Endothelial cell (in vitro differentiated cells): ENCODE measurements at regions not wholly inside any gene's neighbourhood (a gene's known extent, or its start where the extent isn't known, plus 50 kb on each side); places are given as distances from the start of the nearest gene placed in this dataset.

Experiments used
- DNase-seq: peaks from one replicate; pipeline ENCODE4 v3.0.0; 2021; ENCODE audit warnings: low spot score
- H3K27ac Mint-ChIP-seq: one replicate; pipeline ENCODE4 v1.8.0; 2021; ENCODE audit warnings: mixed read lengths, inconsistent platforms; ENCODE audit not compliant: unreplicated experiment
- H3K27me3 Mint-ChIP-seq: one replicate; pipeline ENCODE4 v1.8.0; 2021; ENCODE audit warnings: mild to moderate bottlenecking, moderate library complexity, mixed read lengths, inconsistent platforms; ENCODE audit not compliant: unreplicated experiment
- H3K36me3 Mint-ChIP-seq: one replicate; pipeline ENCODE4 v1.8.0; 2021; ENCODE audit warnings: mild to moderate bottlenecking, low read depth, mixed read lengths, inconsistent platforms; ENCODE audit not compliant: unreplicated experiment
- H3K4me1 Mint-ChIP-seq: one replicate; pipeline ENCODE4 v1.8.0; 2021; ENCODE audit warnings: mild to moderate bottlenecking, mixed read lengths, inconsistent platforms; ENCODE audit not compliant: unreplicated experiment
- H3K4me3 Mint-ChIP-seq: one replicate; pipeline ENCODE4 v1.8.0; 2021; ENCODE audit warnings: mild to moderate bottlenecking, mixed read lengths, inconsistent platforms; ENCODE audit not compliant: unreplicated experiment
- H3K9me3 Mint-ChIP-seq: one replicate; pipeline ENCODE4 v1.8.0; 2021; ENCODE audit warnings: mixed read lengths, inconsistent platforms; ENCODE audit not compliant: unreplicated experiment
- TF ChIP-seq, protein P1 (sequence below): fragments of 200-600 bp; sonication (generic); IDR thresholded peaks from one replicate; pipeline ENCODE4 v1.5.0; 2021; ENCODE audit warnings: antibody characterized with exemption; ENCODE audit not compliant: unreplicated experiment

DNA sequence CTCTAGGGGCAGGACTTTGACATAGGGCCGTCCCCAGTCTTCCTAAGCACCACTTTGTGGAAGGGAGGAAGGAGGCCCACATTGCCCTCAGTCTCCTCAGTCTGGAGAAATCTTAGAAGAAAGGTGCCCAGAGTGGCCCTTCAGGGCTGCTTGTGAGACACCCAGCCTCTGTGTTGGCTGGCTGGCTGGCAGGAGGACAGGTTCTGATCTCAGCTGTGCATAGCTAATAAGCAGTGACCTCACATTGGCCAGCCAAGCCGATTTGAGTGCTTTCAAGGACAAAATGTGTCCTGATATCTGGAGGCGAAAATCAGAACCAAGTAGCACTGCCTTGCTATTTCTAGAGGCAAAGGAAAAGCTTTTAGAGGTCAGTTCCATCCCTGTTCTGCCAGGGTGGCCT lies 211.5 kb downstream of the BCOR start:
- Mint-ChIP-seq H3K4me1 (no peaks in the 10 kb centered on the region), H3K4me3 (no peak overlapping the region), H3K27ac (no peak overlapping the region), H3K9me3 (no peaks in the 10 kb centered on the region), H3K36me3 (no peaks in the 10 kb centered on the region), H3K27me3 (peaks cover 1% of the 10 kb centered on the region)
- TF ChIP-seq, protein P1, sequence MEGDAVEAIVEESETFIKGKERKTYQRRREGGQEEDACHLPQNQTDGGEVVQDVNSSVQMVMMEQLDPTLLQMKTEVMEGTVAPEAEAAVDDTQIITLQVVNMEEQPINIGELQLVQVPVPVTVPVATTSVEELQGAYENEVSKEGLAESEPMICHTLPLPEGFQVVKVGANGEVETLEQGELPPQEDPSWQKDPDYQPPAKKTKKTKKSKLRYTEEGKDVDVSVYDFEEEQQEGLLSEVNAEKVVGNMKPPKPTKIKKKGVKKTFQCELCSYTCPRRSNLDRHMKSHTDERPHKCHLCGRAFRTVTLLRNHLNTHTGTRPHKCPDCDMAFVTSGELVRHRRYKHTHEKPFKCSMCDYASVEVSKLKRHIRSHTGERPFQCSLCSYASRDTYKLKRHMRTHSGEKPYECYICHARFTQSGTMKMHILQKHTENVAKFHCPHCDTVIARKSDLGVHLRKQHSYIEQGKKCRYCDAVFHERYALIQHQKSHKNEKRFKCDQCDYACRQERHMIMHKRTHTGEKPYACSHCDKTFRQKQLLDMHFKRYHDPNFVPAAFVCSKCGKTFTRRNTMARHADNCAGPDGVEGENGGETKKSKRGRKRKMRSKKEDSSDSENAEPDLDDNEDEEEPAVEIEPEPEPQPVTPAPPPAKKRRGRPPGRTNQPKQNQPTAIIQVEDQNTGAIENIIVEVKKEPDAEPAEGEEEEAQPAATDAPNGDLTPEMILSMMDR = no peak
- DNase-seq = no peak

DNA sequence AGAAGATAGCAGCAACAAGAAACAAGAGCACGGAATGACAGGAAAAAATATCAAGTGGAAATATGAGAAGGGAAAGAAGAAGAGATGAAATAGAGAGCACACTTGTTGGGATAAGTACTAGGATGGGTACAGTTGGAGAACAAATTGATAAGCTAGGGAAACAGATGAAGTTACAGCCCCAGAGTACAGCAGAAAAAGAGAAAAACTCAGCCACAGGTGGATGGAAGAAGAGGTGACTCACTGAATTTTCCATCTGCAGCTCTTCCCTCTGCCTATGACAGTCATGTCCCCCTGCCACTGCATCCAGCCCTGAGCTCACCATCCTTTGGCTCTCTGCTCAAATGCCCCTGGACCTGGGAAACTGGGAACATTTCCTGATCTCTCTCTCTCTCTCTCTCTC lies 209.0 kb downstream of the BCOR start:
- H3K4me3 Mint-ChIP-seq = no peak overlapping the region
- no peaks in the 10 kb centered on the region for H3K9me3 Mint-ChIP-seq
- no peak for DNase-seq
- no peaks in the 10 kb centered on the region for H3K36me3 Mint-ChIP-seq
- H3K4me1 Mint-ChIP-seq = no peaks in the 10 kb centered on the region
- peaks cover 1% of the 10 kb centered on the region for H3K27me3 Mint-ChIP-seq
- no peak overlapping the region for H3K27ac Mint-ChIP-seq
- TF ChIP-seq, protein P1 = no peak

GRCh38 chrX:39889704-39890103 lies 208.1 kb downstream of the BCOR start:
- no peaks in the 10 kb centered on the region for H3K27me3 Mint-ChIP-seq
- H3K4me1 Mint-ChIP-seq = no peaks in the 10 kb centered on the region
- no peak for DNase-seq
- TF ChIP-seq, protein P1 = no peak
- no peaks in the 10 kb centered on the region for H3K9me3 Mint-ChIP-seq
- no peaks in the 10 kb centered on the region for H3K36me3 Mint-ChIP-seq
- H3K27ac Mint-ChIP-seq = no peak overlapping the region
- no peak overlapping the region for H3K4me3 Mint-ChIP-seq

GRCh38 chrX:39890807-39891206 lies 207.0 kb downstream of the BCOR start:
- Mint-ChIP-seq H3K27me3 (no peaks in the 10 kb centered on the region), H3K9me3 (no peaks in the 10 kb centered on the region), H3K4me3 (no peak overlapping the region), H3K36me3 (no peaks in the 10 kb centered on the region), H3K27ac (no peak overlapping the region), H3K4me1 (peaks cover 10% of the 10 kb centered on the region)
- TF ChIP-seq, protein P1 = no peak
- DNase-seq = no peak

DNA sequence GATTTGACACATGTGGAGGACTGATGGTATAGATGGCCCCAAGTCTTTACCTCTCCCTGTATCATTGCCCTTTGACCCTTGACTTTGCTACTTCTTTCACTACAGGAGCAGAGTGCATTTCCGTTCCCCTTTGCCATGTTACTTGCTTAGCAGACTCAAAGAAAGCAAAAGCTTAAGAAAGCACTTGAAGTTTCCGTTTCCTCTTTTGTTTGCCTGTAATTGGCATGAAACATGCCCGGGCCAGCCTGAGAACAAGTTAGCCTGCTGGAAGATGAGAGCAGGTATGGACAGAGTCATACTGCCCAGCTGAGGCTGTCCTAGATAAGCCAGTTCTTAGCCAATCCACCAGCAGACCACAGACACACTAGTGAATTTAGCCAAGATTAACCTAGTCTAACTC lies 206.0 kb downstream of the BCOR start:
- no peaks in the 10 kb centered on the region for H3K9me3 Mint-ChIP-seq
- no peaks in the 10 kb centered on the region for H3K36me3 Mint-ChIP-seq
- TF ChIP-seq, protein P1 = no peak
- no peak for DNase-seq
- no peak overlapping the region for H3K4me3 Mint-ChIP-seq
- peaks cover 16% of the 10 kb centered on the region for H3K4me1 Mint-ChIP-seq
- H3K27ac Mint-ChIP-seq = no peak overlapping the region
- peaks cover 3% of the 10 kb centered on the region for H3K27me3 Mint-ChIP-seq
